HepG2 (cell line): ENCODE measurements at regions not wholly inside any gene's neighbourhood (a gene's known extent, or its start where the extent isn't known, plus 50 kb on each side); places are given as distances from the start of the nearest gene placed in this dataset.

ENCODE experiments used
- ATAC-seq: fragments of 200-7000 bp; cut with Tn5 transposase; 3 replicates; pipeline ENCODE4 v1.9.1; 2020; ENCODE audit warnings: mild to moderate bottlenecking, moderate library complexity
- BruUV-seq: library from RNA; stranded (reverse); fragments of 400-500 nt; replicated peaks from 2 replicates; lab custom pipeline; 2021; lab: Mats Ljungman, UMichigan
- CTCF ChIA-PET: fragments of 300-600 bp; formaldehyde crosslinking; extraction: SDS; loops from one replicate; lab custom pipeline; 2021; ENCODE audit warnings: low total read pairs, inconsistent platforms, low intra/inter-chr PET ratio; lab: Yijun Ruan, JAX
- POLR2A ChIA-PET: fragments of 350-600 bp; sonication (Branson Sonifier 250); formaldehyde crosslinking; loops from one replicate; lab custom pipeline; 2020; ENCODE audit warnings: antibody characterized with exemption, inconsistent platforms; lab: Yijun Ruan, JAX
- DNase-seq: peaks from one replicate; pipeline ENCODE4 v3.0.0-alpha.2; 2015; ENCODE audit warnings: low spot score
- FAIRE-seq: peaks from 3 replicates; lab custom pipeline; 2011; peaks lifted over from hg19 to GRCh38; lab: Jason Lieb, UNC
- H2AFZ ChIP-seq: one replicate; pipeline ENCODE4 v1.6.1; 2011; ENCODE audit warnings: low read length, inconsistent platforms
- H3K27ac ChIP-seq: fragments of 300-600 bp; 3 replicates; pipeline ENCODE4 v1.8.0; 2011; ENCODE audit warnings: mixed run types, mild to moderate bottlenecking, mixed read lengths, low read length, inconsistent platforms; ENCODE audit not compliant: insufficient read depth; ENCODE audit errors: extremely low read length
- H3K27me3 ChIP-seq, 2 experiments: fragments of 200-600 bp in 1 of 2; 2 replicates in 1 of 2; 3 replicates in 1 of 2; pipeline versions ENCODE4 v1.6.0 to v1.8.0; 2011; ENCODE audit warnings: low read length in 2 of 2, mild to moderate bottlenecking in 2 of 2, moderate library complexity in 2 of 2, inconsistent platforms in 1 of 2; ENCODE audit not compliant: insufficient read depth in 2 of 2, control insufficient read depth in 1 of 2
- H3K36me3 ChIP-seq, 2 experiments: fragments of 200-600 bp in 1 of 2; replicated peaks in 1 of 2; 2 replicates in 1 of 2; 3 replicates in 1 of 2; pipeline versions ENCODE4 v1.5.1 to v1.8.0; 2011; ENCODE audit warnings: low read length in 2 of 2, inconsistent platforms in 1 of 2; ENCODE audit not compliant: insufficient read depth in 2 of 2, control insufficient read depth in 1 of 2
- H3K4me1 ChIP-seq: 2 replicates; pipeline ENCODE4 v1.5.1; 2012; ENCODE audit warnings: low read length, inconsistent platforms; ENCODE audit not compliant: insufficient read depth
- H3K4me2 ChIP-seq: 2 replicates; pipeline ENCODE4 v1.6.0; 2011; ENCODE audit warnings: low read depth, low read length, inconsistent platforms
- H3K4me3 ChIP-seq, 3 experiments: fragments of 200-600 bp in 1 of 3; sonication (generic), shearing (Covaris generic) in 1 of 3; replicated peaks in 1 of 3; 2 replicates each; pipeline ENCODE4 v1.5.1; 2011 to 2016; ENCODE audit warnings: low read length in 3 of 3, inconsistent platforms in 2 of 3, low read depth in 2 of 3, mild to moderate bottlenecking in 2 of 3, control low read depth in 1 of 3, mixed read lengths in 1 of 3; ENCODE audit not compliant: insufficient read depth in 1 of 3
- H3K79me2 ChIP-seq: one replicate; pipeline ENCODE4 v1.6.1; 2011; ENCODE audit warnings: low read length, inconsistent platforms; ENCODE audit not compliant: insufficient read depth
- H3K9ac ChIP-seq: 2 replicates; pipeline ENCODE4 v1.6.0; 2011; ENCODE audit warnings: mild to moderate bottlenecking, low read depth, low read length, inconsistent platforms; ENCODE audit not compliant: insufficient read depth
- H3K9me3 ChIP-seq: 2 replicates; pipeline ENCODE4 v1.5.1; 2012; ENCODE audit warnings: mild to moderate bottlenecking, low read length
- H4K20me1 ChIP-seq: 2 replicates; pipeline ENCODE4 v1.6.0; 2011; ENCODE audit warnings: inconsistent platforms, mild to moderate bottlenecking, low read length, moderate library complexity; ENCODE audit not compliant: insufficient read depth
- EP300 ChIP-seq, 3 experiments: sonication (generic) in 1 of 3; formaldehyde crosslinking in 1 of 3; IDR thresholded peaks; 2 replicates each; pipeline versions ENCODE4 v1.5.1 to v1.6.1; 2011 to 2020; ENCODE audit warnings: low read depth in 2 of 3, low read length in 2 of 3, borderline replicate concordance in 1 of 3, improper control_type of control experiment in 1 of 3, mild to moderate bottlenecking in 1 of 3, missing genetic modification reagents in 1 of 3, moderate library complexity in 1 of 3
- FOSL2 ChIP-seq: sonication (generic); formaldehyde crosslinking; IDR thresholded peaks from 2 replicates; pipeline ENCODE4 v1.4.0; 2020; ENCODE audit warnings: missing genetic modification reagents
- IKZF5 ChIP-seq: IDR thresholded peaks from 2 replicates; pipeline ENCODE4 v1.6.1; 2018; ENCODE audit warnings: missing genetic modification reagents, mild to moderate bottlenecking, missing compliant biosample characterization
- IRX3 ChIP-seq: sonication (generic); formaldehyde crosslinking; IDR thresholded peaks from 2 replicates; pipeline ENCODE4 v1.8.1; 2023; ENCODE audit warnings: mild to moderate bottlenecking, low read depth, missing genetic modification reagents, borderline replicate concordance
- KDM4B ChIP-seq: sonication (generic); formaldehyde crosslinking; IDR thresholded peaks from 2 replicates; pipeline ENCODE4 v1.4.0; 2020; ENCODE audit warnings: missing genetic modification reagents
- MYPOP ChIP-seq: sonication (generic); formaldehyde crosslinking; IDR thresholded peaks from 2 replicates; pipeline ENCODE4 v1.8.1; 2023; ENCODE audit warnings: mild to moderate bottlenecking, moderate library complexity, missing genetic modification reagents
- NCOA2 ChIP-seq: sonication (generic); formaldehyde crosslinking; IDR thresholded peaks from 2 replicates; pipeline ENCODE4 v1.8.0; 2022; ENCODE audit warnings: inconsistent platforms
- NFRKB ChIP-seq: fragments of 450-650 bp; IDR thresholded peaks from 2 replicates; pipeline ENCODE4 v1.6.1; 2017
- PAX8 ChIP-seq: sonication (generic); formaldehyde crosslinking; IDR thresholded peaks from 2 replicates; pipeline ENCODE4 v1.8.0; 2022; ENCODE audit warnings: mild to moderate bottlenecking, missing genetic modification reagents, borderline replicate concordance
- PLRG1 ChIP-seq: fragments of 450-650 bp; conservative IDR thresholded peaks from 2 replicates; pipeline ENCODE4 v1.6.1; 2016
- RCOR2 ChIP-seq: IDR thresholded peaks from 2 replicates; pipeline ENCODE4 v1.6.1; 2016; ENCODE audit warnings: missing biosample characterization, missing genetic modification reagents
- RORA ChIP-seq: sonication (generic); formaldehyde crosslinking; IDR thresholded peaks from 2 replicates; pipeline ENCODE4 v1.5.0; 2020; ENCODE audit warnings: mild to moderate bottlenecking, missing genetic modification reagents, moderate library complexity
- SETDB1 ChIP-seq: sonication (generic); formaldehyde crosslinking; IDR thresholded peaks from 2 replicates; pipeline ENCODE4 v1.5.1; 2020; ENCODE audit warnings: missing genetic modification reagents, mild to moderate bottlenecking, borderline replicate concordance
- SNAPC5 ChIP-seq: sonication (generic); formaldehyde crosslinking; IDR thresholded peaks from 2 replicates; pipeline ENCODE4 v1.8.1; 2023; ENCODE audit warnings: mild to moderate bottlenecking, missing genetic modification reagents, borderline replicate concordance
- SNRNP70 ChIP-seq: fragments of 200-400 bp; formaldehyde crosslinking; IDR thresholded peaks from 2 replicates; pipeline ENCODE4 v1.6.1; 2017; ENCODE audit warnings: mild to moderate bottlenecking, low read depth, low read length, moderate library complexity
- TAF1 ChIP-seq: sonication (generic); formaldehyde crosslinking; IDR thresholded peaks from 2 replicates; pipeline ENCODE4 v1.4.0; 2020; ENCODE audit warnings: missing genetic modification reagents
- TOPORS ChIP-seq: sonication (generic); formaldehyde crosslinking; IDR thresholded peaks from 2 replicates; pipeline ENCODE4 v1.8.0; 2023; ENCODE audit warnings: mild to moderate bottlenecking, missing genetic modification reagents
- ZBTB38 ChIP-seq: sonication (generic); formaldehyde crosslinking; IDR thresholded peaks from 2 replicates; pipeline ENCODE4 v1.5.1; 2020; ENCODE audit warnings: mild to moderate bottlenecking, missing genetic modification reagents
- ZNF180 ChIP-seq: sonication (generic); formaldehyde crosslinking; IDR thresholded peaks from 2 replicates; pipeline ENCODE4 v1.4.0; 2020; ENCODE audit warnings: low read depth, missing genetic modification reagents, borderline replicate concordance
- ZNF207 ChIP-seq: fragments of 450-650 bp; IDR thresholded peaks from 2 replicates; pipeline ENCODE4 v1.6.1; 2016; ENCODE audit warnings: antibody characterized with exemption, borderline replicate concordance
- ZNF260 ChIP-seq: sonication (generic); formaldehyde crosslinking; IDR thresholded peaks from 2 replicates; pipeline ENCODE4 v1.4.0; 2020; ENCODE audit warnings: missing genetic modification reagents, low read depth, mild to moderate bottlenecking, borderline replicate concordance
- ZNF543 ChIP-seq: sonication (generic); formaldehyde crosslinking; IDR thresholded peaks from 2 replicates; pipeline ENCODE4 v1.4.0; 2020; ENCODE audit warnings: mild to moderate bottlenecking, missing genetic modification reagents
- ZNF564 ChIP-seq: sonication (generic); formaldehyde crosslinking; IDR thresholded peaks from 2 replicates; pipeline ENCODE4 v1.8.1; 2023; ENCODE audit warnings: mild to moderate bottlenecking, missing genetic modification reagents
- ZNF703 ChIP-seq: sonication (generic); formaldehyde crosslinking; IDR thresholded peaks from 2 replicates; pipeline ENCODE4 v1.5.1; 2020; ENCODE audit warnings: missing genetic modification reagents, mild to moderate bottlenecking, moderate library complexity, borderline replicate concordance
- ZNF720 ChIP-seq: sonication (generic); formaldehyde crosslinking; IDR thresholded peaks from 2 replicates; pipeline ENCODE4 v1.4.0; 2020; ENCODE audit warnings: missing genetic modification reagents
- ZSCAN22 ChIP-seq: sonication (generic); formaldehyde crosslinking; IDR thresholded peaks from 2 replicates; pipeline ENCODE4 v1.4.0; 2020; ENCODE audit warnings: mild to moderate bottlenecking, missing genetic modification reagents
- WGBS: methylation state at CpG from one replicate; pipeline ENCODE4 v1.1.6; 2017; ENCODE audit warnings: low lambda C conversion rate; 5-methylcytosine and 5-hydroxymethylcytosine counted together
- in situ Hi-C: cut with HindIII; loops from 2 replicates; pipeline ENCODE4 v1.10.0; 2017; ENCODE audit warnings: low pct_unique_long_range_greater_than_20kb; ENCODE audit not compliant: extremely low pct_ligation_motif_present
- intact Hi-C: fragments of 100-400 bp; cut with micrococcal nuclease; formaldehyde crosslinking; loops from one replicate; pipeline ENCODE4 v1.10.0; 2022; ENCODE audit not compliant: unreplicated experiment

- no peak for TF ChIP-seq ZNF260 (CRISPR knock-in tag)
- TF ChIP-seq IRX3 (CRISPR knock-in tag) = no peak
- no peak for TF ChIP-seq MYPOP (CRISPR knock-in tag)
- TF ChIP-seq NCOA2 (CRISPR knock-in tag) = no peak
- no peak for TF ChIP-seq ZNF703 (CRISPR knock-in tag)
- TF ChIP-seq ZNF720 (CRISPR knock-in tag) = no peak
- TF ChIP-seq TAF1 (CRISPR knock-in tag) = no peak
- TF ChIP-seq FOSL2 = no peak
- TF ChIP-seq RORA (CRISPR knock-in tag) = no peak
Observed at GRCh38 chr6:67016921-67017460, 1310.0 kb upstream of the EYS start (continued).

GRCh38 chr6:67011441-67011840 is 1304.4 kb upstream of the EYS start:
- no peaks in the 10 kb centered on the region for H3K27me3 ChIP-seq
- ChIA-PET CTCF (no interaction called here), POLR2A (no interaction called here)
- H3K9me3 ChIP-seq = no peaks in the 10 kb centered on the region
- H3K36me3 ChIP-seq = no peaks in the 10 kb centered on the region
- H3K79me2 ChIP-seq = no peaks in the 10 kb centered on the region
- no peak overlapping the region for H3K4me3 ChIP-seq
- no peak overlapping the region for H3K9ac ChIP-seq
- H3K27ac ChIP-seq = no peak overlapping the region
- no peak for FAIRE-seq
- 2% methylated on average over 4 of the region's 4 CpGs for WGBS
- H3K4me1 ChIP-seq = no peaks in the 10 kb centered on the region
- intact Hi-C loops (no loop called here), in situ Hi-C loops (no loop called here)
- H3K4me2 ChIP-seq = no peak overlapping the region
- DNase-seq = no peak
- BruUV-seq = no TSS peak
- ATAC-seq = no peak
- H4K20me1 ChIP-seq = no peaks in the 10 kb centered on the region
- no peak overlapping the region for H2AFZ ChIP-seq
- no peak for TF ChIP-seq IKZF5
- TF ChIP-seq ZNF180 = no peak
- no peak for TF ChIP-seq ZNF543 (CRISPR knock-in tag)
- TF ChIP-seq SNAPC5 = no peak
- no peak for TF ChIP-seq NFRKB
- no peak for TF ChIP-seq ZNF207
- TF ChIP-seq EP300 (IDR thresholded peaks at IDR 0.05; ENCODE audit: low read depth in 2 of 2, low read length in 2 of 2) = no peak
- no peak for TF ChIP-seq EP300 (CRISPR knock-in tag; IDR thresholded peaks at IDR 0.05; ENCODE audit: borderline replicate concordance)
- no peak for TF ChIP-seq KDM4B
- TF ChIP-seq ZNF564 (CRISPR knock-in tag) = no peak
- TF ChIP-seq SETDB1 (CRISPR knock-in tag) = no peak
- TF ChIP-seq PAX8 (CRISPR knock-in tag) = no peak
- no peak for TF ChIP-seq TOPORS (CRISPR knock-in tag)
- no peak for TF ChIP-seq ZSCAN22
- no peak for TF ChIP-seq PLRG1
- TF ChIP-seq RCOR2 (CRISPR knock-in tag) = no peak
- no peak for TF ChIP-seq ZBTB38 (CRISPR knock-in tag)
- no peak for TF ChIP-seq SNRNP70
